HG03565 (cell line): ENCODE measurements at regions not wholly inside any gene's neighbourhood (a gene's known extent, or its start where the extent isn't known, plus 50 kb on each side); places are given as distances from the start of the nearest gene placed in this dataset.

Experiments
- ATAC-seq: cut with Tn5 transposase; IDR thresholded peaks from one replicate; pipeline ENCODE4 v1.9.1; 2021; ENCODE audit warnings: mild to moderate bottlenecking, moderate library complexity; ENCODE audit not compliant: unreplicated experiment

GRCh38 chr6:134719911-134720310, 230.0 kb downstream of the ALDH8A1 start:
- ATAC-seq, result no peak

GRCh38 chr6:134719286-134719685, 230.6 kb downstream of the ALDH8A1 start:
- no peak for ATAC-seq

- ATAC-seq, result no peak
Observed at GRCh38 chr6:134714679-134715078, 235.2 kb downstream of the ALDH8A1 start.

- no peak for ATAC-seq
Observed at GRCh38 chr6:134714113-134714512, 235.8 kb downstream of the ALDH8A1 start.

- ATAC-seq, result no peak
Observed at GRCh38 chr6:134712311-134712710, 237.6 kb downstream of the ALDH8A1 start.

GRCh38 chr6:134708079-134708478, 241.8 kb downstream of the ALDH8A1 start:
- ATAC-seq, result no peak

- no peak for ATAC-seq
Observed at GRCh38 chr6:134707342-134708031, 242.4 kb downstream of the ALDH8A1 start.

GRCh38 chr6:134706806-134707205, 243.1 kb downstream of the ALDH8A1 start:
- no peak for ATAC-seq

GRCh38 chr6:134706153-134706552, 243.7 kb downstream of the ALDH8A1 start:
- ATAC-seq, result no peak

GRCh38 chr6:134703206-134703605, 246.7 kb downstream of the ALDH8A1 start:
- no peak for ATAC-seq

GRCh38 chr6:134702279-134702678, 247.6 kb downstream of the ALDH8A1 start:
- ATAC-seq, result no peak

GRCh38 chr6:134701301-134701700, 248.6 kb downstream of the ALDH8A1 start:
- ATAC-seq, result no peak

- no peak for ATAC-seq
Observed at GRCh38 chr6:134698228-134698627, 251.7 kb downstream of the ALDH8A1 start.

GRCh38 chr6:134692008-134692407, 257.9 kb downstream of the ALDH8A1 start:
- ATAC-seq, result no peak

- no peak for ATAC-seq
Observed at GRCh38 chr6:134691180-134691579, 258.7 kb downstream of the ALDH8A1 start.

- ATAC-seq, result no peak
Observed at GRCh38 chr6:134690048-134690447, 259.9 kb downstream of the ALDH8A1 start.

GRCh38 chr6:134689641-134690040, 260.3 kb downstream of the ALDH8A1 start:
- no peak for ATAC-seq

- ATAC-seq, result no peak
Observed at GRCh38 chr6:134689177-134689576, 260.7 kb downstream of the ALDH8A1 start.

- no peak for ATAC-seq
Observed at GRCh38 chr6:134686071-134686470, 263.8 kb downstream of the ALDH8A1 start.

GRCh38 chr6:134684423-134684795, 265.5 kb downstream of the ALDH8A1 start:
- ATAC-seq, result no peak

GRCh38 chr6:134683783-134684422, 266.0 kb downstream of the ALDH8A1 start:
- no peak for ATAC-seq

GRCh38 chr6:134680433-134680832, 269.5 kb downstream of the ALDH8A1 start:
- ATAC-seq, result no peak

- ATAC-seq, result no peak
Observed at GRCh38 chr6:134680021-134680420, 269.9 kb downstream of the ALDH8A1 start.
